Sigmoid colon (tissue), 6 donors: ENCODE measurements at regions not wholly inside any gene's neighbourhood (a gene's known extent, or its start where the extent isn't known, plus 50 kb on each side); places are given as distances from the start of the nearest gene placed in this dataset.

Source experiments
- DNase-seq: peaks from one replicate; pipeline ENCODE4 v3.0.0-alpha.2; 2019
- H3K27ac ChIP-seq, 4 donors: fragments of 200-600 bp; sonication (generic); one replicate each; pipeline ENCODE4 v1.5.1; 2016 to 2019; ENCODE audit warnings: mild to moderate bottlenecking in 1 of 4
- H3K27me3 ChIP-seq, 3 donors: fragments of 200-600 bp; sonication (generic); one replicate each; pipeline ENCODE4 v1.5.1; 2019; ENCODE audit warnings: mild to moderate bottlenecking in 1 of 3
- H3K36me3 ChIP-seq, 4 donors: fragments of 200-600 bp; sonication (generic); one replicate each; pipeline ENCODE4 v1.5.1; 2016 to 2019
- H3K4me1 ChIP-seq, 4 donors: fragments of 200-600 bp; sonication (generic); one replicate each; pipeline ENCODE4 v1.5.1; 2017 to 2019
- H3K4me3 ChIP-seq, 4 donors: fragments of 200-600 bp; sonication (generic); one replicate each; pipeline ENCODE4 v1.5.1; 2017 to 2019; ENCODE audit warnings: mild to moderate bottlenecking in 2 of 4, moderate library complexity in 1 of 4
- H3K9me3 ChIP-seq, 4 donors: fragments of 200-600 bp in 3 of 4; sonication (generic) in 3 of 4; one replicate each; pipeline versions ENCODE4 v1.5.1 to v1.6.1; 2013 to 2019
- EP300 ChIP-seq, 4 donors: sonication (generic); formaldehyde crosslinking; IDR thresholded peaks; one replicate each; pipeline ENCODE4 v1.6.1; 2017; ENCODE audit warnings: antibody characterized with exemption in 4 of 4
- POLR2A ChIP-seq, 2 donors: fragments of 450-650 bp; IDR thresholded peaks; one replicate each; pipeline ENCODE4 v1.6.1; 2016; ENCODE audit warnings: antibody characterized with exemption in 2 of 2, mild to moderate bottlenecking in 2 of 2, moderate library complexity in 2 of 2
- POLR2AphosphoS5 ChIP-seq, 4 donors: sonication (generic); formaldehyde crosslinking; IDR thresholded peaks; one replicate each; pipeline ENCODE4 v1.6.1; 2017; ENCODE audit warnings: antibody characterized with exemption in 4 of 4
- WGBS, 2 donors: extraction: QIAGEN DNeasy Blood & Tissue Kit; methylation state at CpG; one replicate each; pipeline ENCODE4 v1.1.7; 2013; 5-methylcytosine and 5-hydroxymethylcytosine counted together
- intact Hi-C: fragments of 100-400 bp; cut with DNase I; formaldehyde crosslinking; loops from one replicate; pipeline ENCODE4 v1.15.1; 2023
- TF ChIP-seq, protein P1 (sequence below), 4 experiments: fragments of 450-650 bp in 3 of 4; fragments of 200-600 bp in 1 of 4; IDR thresholded peaks; one replicate each; pipeline ENCODE4 v1.5.1; 2016 to 2019; ENCODE audit warnings: antibody characterized with exemption in 4 of 4, mild to moderate bottlenecking in 3 of 4, moderate library complexity in 2 of 4
- donor health status: healthy with polysubstance abuse.
- donor health status: healthy.

DNA sequence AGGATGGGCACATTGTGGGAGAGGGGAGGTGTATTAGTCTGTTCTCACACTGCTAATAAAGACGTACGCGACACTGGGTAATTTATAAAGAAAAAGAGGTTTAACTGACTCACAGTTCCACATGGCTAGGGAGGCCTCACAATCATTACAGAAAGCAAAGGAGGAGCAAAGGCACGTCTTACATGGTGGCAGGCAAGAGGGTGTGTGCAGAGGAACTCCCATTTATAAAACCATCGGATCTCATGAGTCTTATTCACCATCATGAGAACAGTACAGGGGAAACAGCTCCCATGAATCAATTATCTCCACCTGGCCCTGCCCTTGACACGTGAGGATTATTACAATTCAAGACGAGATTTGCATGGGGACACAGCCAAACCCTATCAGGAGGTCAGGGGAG, 266.7 kb downstream of the HAUS1 start:
- H3K4me1 ChIP-seq: no peaks in the 10 kb centered on the region
- intact Hi-C loops: no loop called here
- H3K9me3 ChIP-seq: no peaks in the 10 kb centered on the region
- no peak overlapping the region for H3K27ac ChIP-seq
- no peak for DNase-seq
- TF ChIP-seq, protein P1, sequence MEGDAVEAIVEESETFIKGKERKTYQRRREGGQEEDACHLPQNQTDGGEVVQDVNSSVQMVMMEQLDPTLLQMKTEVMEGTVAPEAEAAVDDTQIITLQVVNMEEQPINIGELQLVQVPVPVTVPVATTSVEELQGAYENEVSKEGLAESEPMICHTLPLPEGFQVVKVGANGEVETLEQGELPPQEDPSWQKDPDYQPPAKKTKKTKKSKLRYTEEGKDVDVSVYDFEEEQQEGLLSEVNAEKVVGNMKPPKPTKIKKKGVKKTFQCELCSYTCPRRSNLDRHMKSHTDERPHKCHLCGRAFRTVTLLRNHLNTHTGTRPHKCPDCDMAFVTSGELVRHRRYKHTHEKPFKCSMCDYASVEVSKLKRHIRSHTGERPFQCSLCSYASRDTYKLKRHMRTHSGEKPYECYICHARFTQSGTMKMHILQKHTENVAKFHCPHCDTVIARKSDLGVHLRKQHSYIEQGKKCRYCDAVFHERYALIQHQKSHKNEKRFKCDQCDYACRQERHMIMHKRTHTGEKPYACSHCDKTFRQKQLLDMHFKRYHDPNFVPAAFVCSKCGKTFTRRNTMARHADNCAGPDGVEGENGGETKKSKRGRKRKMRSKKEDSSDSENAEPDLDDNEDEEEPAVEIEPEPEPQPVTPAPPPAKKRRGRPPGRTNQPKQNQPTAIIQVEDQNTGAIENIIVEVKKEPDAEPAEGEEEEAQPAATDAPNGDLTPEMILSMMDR (IDR thresholded peaks at IDR 0.05): no peak
- TF ChIP-seq POLR2A (IDR thresholded peaks at IDR 0.05) (no peak), POLR2AphosphoS5 (IDR thresholded peaks at IDR 0.05) (no peak), EP300 (IDR thresholded peaks at IDR 0.05) (no peak)
- H3K36me3 ChIP-seq: no peaks in the 10 kb centered on the region
- WGBS, 2 donors: 68 to 90% methylated on average over 7 of the region's 7 CpGs
- no peak overlapping the region for H3K4me3 ChIP-seq
- H3K27me3 ChIP-seq: no peaks in the 10 kb centered on the region

DNA sequence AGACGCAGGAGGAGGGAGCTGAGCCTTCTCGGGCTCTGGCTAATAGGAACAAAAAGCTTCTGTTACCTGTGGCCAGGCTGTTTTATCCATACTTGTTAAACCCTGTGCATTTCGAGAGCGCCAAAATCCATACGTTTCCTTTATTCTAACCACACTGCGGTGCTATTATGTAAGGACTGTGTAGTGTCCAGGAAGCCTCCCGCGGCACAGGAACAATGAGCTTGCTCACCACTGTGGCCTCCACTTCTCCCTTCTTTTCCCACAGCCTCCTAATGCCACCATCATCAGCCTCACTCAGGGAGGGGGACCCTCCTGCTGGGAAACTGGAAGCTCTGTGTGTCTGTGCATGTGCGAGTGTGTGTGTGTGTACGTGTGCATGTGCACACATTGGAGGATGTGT, 268.5 kb downstream of the HAUS1 start:
- no peak for TF ChIP-seq EP300 (IDR thresholded peaks at IDR 0.05)
- no peak for TF ChIP-seq POLR2AphosphoS5 (IDR thresholded peaks at IDR 0.05)
- TF ChIP-seq, protein P1 (IDR thresholded peaks at IDR 0.05): no peak
- TF ChIP-seq POLR2A (IDR thresholded peaks at IDR 0.05): no peak
- Histone ChIP-seq H3K4me3 (no peak overlapping the region), H3K9me3 (no peaks in the 10 kb centered on the region), H3K4me1 (no peaks in the 10 kb centered on the region), H3K27ac (no peak overlapping the region), H3K36me3 (no peaks in the 10 kb centered on the region), H3K27me3 (no peaks in the 10 kb centered on the region)
- DNase-seq: no peak
- WGBS, 2 donors: 82 to 91% methylated on average over 10 of the region's 10 CpGs
- intact Hi-C loops: no loop called here

DNA sequence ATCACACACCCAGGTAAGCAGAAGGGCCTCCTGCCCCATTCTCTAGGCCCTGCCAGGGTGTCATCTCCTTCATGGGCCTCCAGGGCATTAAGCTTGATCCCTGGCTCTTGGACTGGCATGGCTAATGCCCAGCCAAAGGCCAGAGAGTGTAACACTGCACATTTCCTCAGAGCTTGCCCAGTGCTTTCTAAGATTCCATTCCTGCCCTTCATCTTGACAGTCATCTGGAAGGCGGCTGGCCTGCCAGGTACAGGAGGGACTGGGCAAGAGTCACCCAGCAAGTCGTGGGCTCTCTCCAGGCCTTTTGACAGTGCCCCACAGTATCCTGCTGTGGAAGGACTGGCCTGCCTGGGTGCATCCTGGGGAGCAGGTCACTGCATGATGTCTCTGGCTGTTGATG, 268.9 kb downstream of the HAUS1 start:
- TF ChIP-seq POLR2AphosphoS5 (IDR thresholded peaks at IDR 0.05) (no peak), EP300 (IDR thresholded peaks at IDR 0.05) (no peak), POLR2A (IDR thresholded peaks at IDR 0.05) (no peak)
- TF ChIP-seq, protein P1 (IDR thresholded peaks at IDR 0.05): no peak
- no peaks in the 10 kb centered on the region for H3K36me3 ChIP-seq
- H3K4me3 ChIP-seq: no peak overlapping the region
- no peak overlapping the region for H3K27ac ChIP-seq
- H3K9me3 ChIP-seq: no peaks in the 10 kb centered on the region
- WGBS, 2 donors: 51 to 80% methylated on average over 2 of the region's 2 CpGs
- no peak for DNase-seq
- no peaks in the 10 kb centered on the region for H3K4me1 ChIP-seq
- intact Hi-C loops: no loop called here
- no peaks in the 10 kb centered on the region for H3K27me3 ChIP-seq

DNA sequence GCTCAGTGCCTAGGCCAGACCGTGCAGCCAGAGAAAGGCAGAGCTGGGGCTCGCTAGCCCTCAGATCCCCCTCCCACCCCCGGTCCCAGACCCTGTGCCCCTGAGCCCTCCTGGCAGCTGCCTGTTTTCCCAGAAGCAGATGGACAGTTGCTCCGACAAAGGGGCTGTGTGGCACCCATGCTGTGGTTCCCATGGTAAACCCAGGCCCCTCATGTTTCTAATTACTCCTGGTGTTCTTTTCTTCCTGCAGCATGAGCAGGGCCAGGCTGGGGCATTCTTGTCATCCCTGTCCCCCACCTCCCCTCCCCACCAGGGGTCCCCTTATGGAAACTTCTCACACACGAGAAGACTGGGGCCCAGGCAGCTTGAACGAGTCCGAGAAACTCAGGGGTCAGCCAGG, 269.6 kb downstream of the HAUS1 start:
- no peak for TF ChIP-seq EP300 (IDR thresholded peaks at IDR 0.05)
- TF ChIP-seq POLR2AphosphoS5 (IDR thresholded peaks at IDR 0.05): no peak
- TF ChIP-seq POLR2A (IDR thresholded peaks at IDR 0.05): no peak
- TF ChIP-seq, protein P1 (IDR thresholded peaks at IDR 0.05): no peak
- H3K9me3 ChIP-seq: no peaks in the 10 kb centered on the region
- 80 to 85% methylated on average over 7 of the region's 7 CpGs for WGBS, 2 donors
- no peak for DNase-seq
- intact Hi-C loops: no loop called here
- no peaks in the 10 kb centered on the region for H3K27me3 ChIP-seq
- H3K4me1 ChIP-seq: no peaks in the 10 kb centered on the region
- H3K27ac ChIP-seq: no peak overlapping the region
- H3K4me3 ChIP-seq: no peak overlapping the region
- no peaks in the 10 kb centered on the region for H3K36me3 ChIP-seq

DNA sequence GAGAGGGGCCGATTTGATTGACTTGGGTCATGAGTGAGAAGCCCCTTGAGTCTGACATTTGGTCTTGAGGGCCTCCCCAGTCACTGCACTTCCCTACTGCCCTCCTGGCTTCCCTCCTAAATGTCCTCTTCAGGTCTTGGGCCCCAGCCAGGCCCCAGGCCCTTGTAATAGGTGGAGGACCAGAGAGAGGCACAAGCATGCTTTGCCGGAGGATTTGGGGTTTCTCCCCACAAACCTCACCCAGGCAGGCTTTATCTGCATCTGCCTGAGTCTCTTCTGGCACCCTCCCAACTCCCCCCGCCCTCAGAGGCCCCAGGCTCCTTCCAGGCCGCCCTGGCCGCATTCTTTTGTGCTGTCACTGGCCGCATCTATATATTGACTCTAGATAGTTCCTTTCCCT, 270.7 kb downstream of the HAUS1 start:
- 32 to 67% methylated on average over 6 of the region's 6 CpGs for WGBS, 2 donors
- Histone ChIP-seq H3K4me1 (no peaks in the 10 kb centered on the region), H3K27ac (no peak overlapping the region), H3K9me3 (no peaks in the 10 kb centered on the region), H3K36me3 (no peaks in the 10 kb centered on the region), H3K4me3 (no peak overlapping the region), H3K27me3 (no peaks in the 10 kb centered on the region)
- TF ChIP-seq POLR2AphosphoS5 (IDR thresholded peaks at IDR 0.05) (no peak), POLR2A (IDR thresholded peaks at IDR 0.05) (no peak), EP300 (IDR thresholded peaks at IDR 0.05) (no peak)
- TF ChIP-seq, protein P1 (IDR thresholded peaks at IDR 0.05): no peak
- no peak for DNase-seq
- intact Hi-C loops: no loop called here
